ENCODE measurements at regions not wholly inside any gene's neighbourhood (a gene's known extent, or its start where the extent isn't known, plus 50 kb on each side); places are given as distances from the start of the nearest gene placed in this dataset.

GRCh38 chr1:221164951-221165838 lies 286.0 kb downstream of the HLX start:
- TF ChIP-seq CTCF (IDR thresholded peaks at IDR 0.05; ENCODE audit: poor library complexity, severe bottlenecking) = no peak
- DNase-seq (ENCODE audit: low spot score) (no peak), ATAC-seq (ENCODE audit: low read depth) (no peak)
- H3K4me3 ChIP-seq (ENCODE audit: severe bottlenecking) = no peak overlapping the region
- no peaks in the 10 kb centered on the region for H3K27me3 ChIP-seq (ENCODE audit: insufficient read depth, poor library complexity, severe bottlenecking)
- H3K36me3 ChIP-seq (ENCODE audit: low read depth) = no peaks in the 10 kb centered on the region
- no peak overlapping the region for H3K27ac ChIP-seq (ENCODE audit: poor library complexity, severe bottlenecking)
- no peaks in the 10 kb centered on the region for H3K4me1 ChIP-seq (ENCODE audit: insufficient read depth, poor library complexity, severe bottlenecking)
- H3K9me3 ChIP-seq (ENCODE audit: severe bottlenecking) = no peaks in the 10 kb centered on the region

- H3K27ac ChIP-seq (ENCODE audit: poor library complexity, severe bottlenecking) = no peak overlapping the region
- H3K4me1 ChIP-seq (ENCODE audit: insufficient read depth, poor library complexity, severe bottlenecking) = no peaks in the 10 kb centered on the region
- H3K36me3 ChIP-seq (ENCODE audit: low read depth) = no peaks in the 10 kb centered on the region
- H3K27me3 ChIP-seq (ENCODE audit: insufficient read depth, poor library complexity, severe bottlenecking) = no peaks in the 10 kb centered on the region
- ATAC-seq (ENCODE audit: low read depth) = no peak
- TF ChIP-seq CTCF (IDR thresholded peaks at IDR 0.05; ENCODE audit: poor library complexity, severe bottlenecking) = no peak
- no peak overlapping the region for H3K4me3 ChIP-seq (ENCODE audit: severe bottlenecking)
- DNase-seq (ENCODE audit: low spot score) = no peak
- no peaks in the 10 kb centered on the region for H3K9me3 ChIP-seq (ENCODE audit: severe bottlenecking)
These were observed 286.7 kb downstream of the HLX start for GRCh38 chr1:221165839-221166500.

- Histone ChIP-seq H3K27me3 (ENCODE audit: insufficient read depth, poor library complexity, severe bottlenecking) (no peaks in the 10 kb centered on the region), H3K4me3 (ENCODE audit: severe bottlenecking) (no peak overlapping the region), H3K4me1 (ENCODE audit: insufficient read depth, poor library complexity, severe bottlenecking) (no peaks in the 10 kb centered on the region), H3K27ac (ENCODE audit: poor library complexity, severe bottlenecking) (no peak overlapping the region), H3K9me3 (ENCODE audit: severe bottlenecking) (no peaks in the 10 kb centered on the region), H3K36me3 (ENCODE audit: low read depth) (no peaks in the 10 kb centered on the region)
- DNase-seq (ENCODE audit: low spot score) (no peak), ATAC-seq (ENCODE audit: low read depth) (no peak)
- TF ChIP-seq CTCF (IDR thresholded peaks at IDR 0.05; ENCODE audit: poor library complexity, severe bottlenecking) = no peak
These were observed 287.5 kb downstream of the HLX start for GRCh38 chr1:221166559-221167318.

GRCh38 chr1:221169447-221169889 lies 290.2 kb downstream of the HLX start:
- DNase-seq (ENCODE audit: low spot score) = no peak
- Histone ChIP-seq H3K4me3 (ENCODE audit: severe bottlenecking) (no peak overlapping the region), H3K27me3 (ENCODE audit: insufficient read depth, poor library complexity, severe bottlenecking) (no peaks in the 10 kb centered on the region), H3K36me3 (ENCODE audit: low read depth) (no peaks in the 10 kb centered on the region), H3K9me3 (ENCODE audit: severe bottlenecking) (no peaks in the 10 kb centered on the region), H3K4me1 (ENCODE audit: insufficient read depth, poor library complexity, severe bottlenecking) (no peaks in the 10 kb centered on the region), H3K27ac (ENCODE audit: poor library complexity, severe bottlenecking) (no peak overlapping the region)
- ATAC-seq (ENCODE audit: low read depth) = no peak
- TF ChIP-seq CTCF (IDR thresholded peaks at IDR 0.05; ENCODE audit: poor library complexity, severe bottlenecking) = no peak

Data from RWPE2 (cell line).